ENCODE measurements at regions not wholly inside any gene's neighbourhood (a gene's known extent, or its start where the extent isn't known, plus 50 kb on each side); places are given as distances from the start of the nearest gene placed in this dataset.

- no peak for TF ChIP-seq CTCF (IDR thresholded peaks at IDR 0.05)
- TF ChIP-seq POLR2A (IDR thresholded peaks at IDR 0.05), result no peak
Observed at GRCh38 chr6:6713657-6714056, 125.1 kb downstream of the LY86 start.
